OCI-LY7 (cell line): ENCODE measurements at regions not wholly inside any gene's neighbourhood (a gene's known extent, or its start where the extent isn't known, plus 50 kb on each side); places are given as distances from the start of the nearest gene placed in this dataset.

Source experiments
- CTCF ChIP-seq: fragments of 200-600 bp; sonication (generic); conservative IDR thresholded peaks from 2 replicates; pipeline ENCODE4 v1.5.1; 2014; ENCODE audit warnings: mild to moderate bottlenecking, antibody characterized with exemption, low read length, moderate library complexity, mixed read lengths
- EZH2phosphoT487 ChIP-seq: fragments of 200-600 bp; sonication (generic); IDR thresholded peaks from 2 replicates; pipeline ENCODE4 v1.6.1; 2018; ENCODE audit warnings: low read depth, borderline replicate concordance, mild to moderate bottlenecking, mixed run types, antibody characterized with exemption, low read length, moderate library complexity, mixed read lengths

- TF ChIP-seq CTCF = no peak
- TF ChIP-seq EZH2phosphoT487 = no peak
Measured at GRCh38 chr20:22101606-22102005, 396.1 kb downstream of the PAX1 start.
